Heart left ventricle (tissue), 16 donors: ENCODE measurements at regions not wholly inside any gene's neighbourhood (a gene's known extent, or its start where the extent isn't known, plus 50 kb on each side); places are given as distances from the start of the nearest gene placed in this dataset.
A peak's percentile ranks its signal among the peaks of the same experiment; 100 is the strongest.

ENCODE experiments used
- ATAC-seq, 4 donors: fragments of 200-7000 bp; cut with Tn5 transposase; one replicate each; pipeline ENCODE4 v1.9.1; 2020 to 2022; ENCODE audit warnings: moderate library complexity in 4 of 4, mild to moderate bottlenecking in 3 of 4, moderate number of reproducible peaks in 1 of 4
- DNase-seq, 5 donors: peaks; one replicate each; pipeline ENCODE4 v3.0.0-alpha.2; 2020
- H3K27ac ChIP-seq, 12 donors: fragments of 200-600 bp; sonication (generic) in 4 of 12; one replicate each; pipeline versions ENCODE4 v1.5.0 to v1.8.0; 2016 to 2022; ENCODE audit warnings: mild to moderate bottlenecking in 2 of 12
- H3K27me3 ChIP-seq, 9 donors: fragments of 200-600 bp; sonication (generic) in 2 of 9; one replicate each; pipeline versions ENCODE4 v1.5.1 to v1.8.0; 2016 to 2022; ENCODE audit warnings: mild to moderate bottlenecking in 3 of 9
- H3K36me3 ChIP-seq, 9 donors: fragments of 200-600 bp; sonication (generic) in 2 of 9; one replicate each; pipeline versions ENCODE4 v1.5.0 to v1.8.0; 2018 to 2022; ENCODE audit warnings: mild to moderate bottlenecking in 2 of 9
- H3K4me1 ChIP-seq, 12 donors: fragments of 200-600 bp; sonication (generic) in 4 of 12; one replicate each; pipeline versions ENCODE4 v1.5.0 to v1.8.0; 2016 to 2022; ENCODE audit warnings: mild to moderate bottlenecking in 3 of 12
- H3K4me3 ChIP-seq, 12 donors: fragments of 200-600 bp; sonication (generic) in 4 of 12; one replicate each; pipeline versions ENCODE4 v1.5.0 to v1.8.0; 2017 to 2022; ENCODE audit warnings: mild to moderate bottlenecking in 9 of 12, moderate library complexity in 4 of 12
- H3K9me3 ChIP-seq, 12 donors: fragments of 200-600 bp; sonication (generic) in 4 of 12; one replicate each; pipeline versions ENCODE4 v1.5.0 to v1.8.0; 2016 to 2022; ENCODE audit warnings: mild to moderate bottlenecking in 1 of 12
- POLR2A ChIP-seq, 2 donors: fragments of 450-650 bp; IDR thresholded peaks; one replicate each; pipeline ENCODE4 v1.6.1; 2017; ENCODE audit warnings: antibody characterized with exemption in 2 of 2, mild to moderate bottlenecking in 2 of 2, moderate library complexity in 2 of 2
- WGBS, 4 donors: extraction: QIAGEN DNeasy Blood & Tissue Kit in 2 of 4; methylation state at CpG; one replicate each; pipeline versions ENCODE4 v1.1.5 to v1.1.7; 2013 to 2018; 5-methylcytosine and 5-hydroxymethylcytosine counted together
- intact Hi-C, 10 donors: fragments of 100-400 bp; cut with DNase I; formaldehyde crosslinking; loops; one replicate each; pipeline versions ENCODE4 v1.11.1 to v1.14.2; 2022
- TF ChIP-seq, protein P1 (sequence below), 12 donors: fragments of 200-600 bp; sonication (generic) in 4 of 12; IDR thresholded peaks; one replicate each; pipeline versions ENCODE4 v1.5.0 to v1.8.0; 2018 to 2022; ENCODE audit warnings: antibody characterized with exemption in 12 of 12, mild to moderate bottlenecking in 5 of 12
- donor health status: ischemic (EF 13 %, LVEDD 7.1; RV severe dilation, severe dysfunction).
- donor health status: healthy with polysubstance abuse.
- donor health status: DM: no; HTN: yes; CAD: no.
- donor health status: DM: no; HTN: no; CAD: no.
- donor health status: ischemic (EF 25% LVEDD 6.9; RV normal size, moderate dysfunction).
- donor health status: ischemic (EF 25% LVEDD 5.7; RV mildly dilated, moderate dysfunction).
- donor health status: healthy.
- donor health status: DM: yes; HTN: yes; CAD: no.
- donor health status: ischemic (EF 35%, LVEDD 5.7; RV mildly dilated, moderate dysfunction).
- donor health status: nonischemic (EF 11% LVEDD 7.7; RV severe dilation, severe dysfunction).
- donor health status: DM: yes; HTN: yes; CAD: no.
- donor health status: PGD.
- donor health status: ischemic (EF 29% LVEDD 5.4; RV normal size, mild dysfunction).
- donor health status: nonischemic (EF 23%, LVEDD 6.1; RV moderate dilation, normal function).

DNA sequence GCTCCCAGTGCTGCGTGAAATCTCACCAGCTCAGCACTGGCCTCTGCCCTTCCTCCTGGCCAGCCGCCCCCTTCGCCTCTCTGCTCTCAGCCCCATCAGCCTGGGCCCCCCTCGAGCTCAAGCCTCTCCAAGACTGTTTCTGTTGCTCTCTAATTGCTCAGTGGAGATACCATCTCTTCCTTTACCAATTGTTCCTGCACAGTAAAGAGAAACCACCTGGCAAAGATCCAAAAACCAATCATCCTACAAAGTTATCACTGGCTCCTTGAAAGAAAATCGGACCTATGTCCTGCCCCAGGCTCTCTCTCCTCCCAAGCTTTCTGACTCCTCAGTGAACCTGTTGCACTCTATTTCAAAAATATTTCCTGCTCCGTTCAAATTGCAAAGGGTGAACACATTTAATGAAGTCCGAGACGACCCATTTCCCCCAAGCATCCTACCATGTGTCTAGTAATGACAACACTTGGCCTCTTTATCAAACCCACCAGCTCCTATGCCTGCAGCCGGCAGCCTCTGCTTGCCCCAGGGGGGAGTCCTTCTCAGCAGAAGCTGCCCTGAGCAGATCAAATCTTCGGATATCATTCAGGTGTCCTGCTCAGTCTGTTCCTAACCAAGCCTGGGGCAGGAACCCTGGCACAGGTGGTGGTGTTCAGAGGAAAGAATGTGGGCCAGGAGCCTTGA lies 53.7 kb upstream of the FAM174B start:
- no peak overlapping the region for H3K27ac ChIP-seq
- no peaks in the 10 kb centered on the region for H3K36me3 ChIP-seq
- no peak for DNase-seq
- 65 to 71% (median 67%) methylated on average over 9 to 10 of the region's 10 CpGs for WGBS, 4 donors
- H3K9me3 ChIP-seq, result no peaks in the 10 kb centered on the region
- peaks cover 0 to 3% (median 0%) of the 10 kb centered on the region in 9 donors for H3K27me3 ChIP-seq
- ATAC-seq, result no peak
- H3K4me3 ChIP-seq, result no peak overlapping the region
- H3K4me1 ChIP-seq, result peaks cover 0 to 5% (median 0%) of the 10 kb centered on the region in 12 donors
- no peak for TF ChIP-seq POLR2A (IDR thresholded peaks at IDR 0.05)
- TF ChIP-seq, protein P1, sequence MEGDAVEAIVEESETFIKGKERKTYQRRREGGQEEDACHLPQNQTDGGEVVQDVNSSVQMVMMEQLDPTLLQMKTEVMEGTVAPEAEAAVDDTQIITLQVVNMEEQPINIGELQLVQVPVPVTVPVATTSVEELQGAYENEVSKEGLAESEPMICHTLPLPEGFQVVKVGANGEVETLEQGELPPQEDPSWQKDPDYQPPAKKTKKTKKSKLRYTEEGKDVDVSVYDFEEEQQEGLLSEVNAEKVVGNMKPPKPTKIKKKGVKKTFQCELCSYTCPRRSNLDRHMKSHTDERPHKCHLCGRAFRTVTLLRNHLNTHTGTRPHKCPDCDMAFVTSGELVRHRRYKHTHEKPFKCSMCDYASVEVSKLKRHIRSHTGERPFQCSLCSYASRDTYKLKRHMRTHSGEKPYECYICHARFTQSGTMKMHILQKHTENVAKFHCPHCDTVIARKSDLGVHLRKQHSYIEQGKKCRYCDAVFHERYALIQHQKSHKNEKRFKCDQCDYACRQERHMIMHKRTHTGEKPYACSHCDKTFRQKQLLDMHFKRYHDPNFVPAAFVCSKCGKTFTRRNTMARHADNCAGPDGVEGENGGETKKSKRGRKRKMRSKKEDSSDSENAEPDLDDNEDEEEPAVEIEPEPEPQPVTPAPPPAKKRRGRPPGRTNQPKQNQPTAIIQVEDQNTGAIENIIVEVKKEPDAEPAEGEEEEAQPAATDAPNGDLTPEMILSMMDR (IDR thresholded peaks at IDR 0.05), result no peak
- intact Hi-C loops, result loop anchor here in 1 of 10 donors (10.0 kb wide), 1 partner anchor 614 kb away; no protein-coding TSS in a partner anchor

DNA sequence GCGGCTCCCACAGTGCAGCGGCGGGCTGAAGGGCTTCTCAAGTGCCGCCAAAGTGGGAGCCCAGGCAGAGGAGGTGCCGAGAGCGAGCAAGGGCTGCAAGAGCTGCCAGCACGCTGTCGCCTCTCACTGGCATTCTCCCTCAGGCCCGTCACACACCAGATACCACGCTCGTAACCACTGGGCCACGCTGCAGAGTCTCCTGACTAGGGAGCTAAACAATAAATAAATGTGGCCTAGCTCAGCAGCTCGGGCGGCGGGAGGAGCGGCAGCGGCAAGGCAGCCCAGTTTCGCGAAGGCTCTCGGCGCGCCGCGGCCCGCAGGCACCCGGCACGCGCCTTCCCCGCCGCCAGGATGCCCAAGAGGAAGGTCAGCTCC lies 55.9 kb upstream of the FAM174B start:
- H3K9me3 ChIP-seq, result no peaks in the 10 kb centered on the region
- H3K4me1 ChIP-seq, result peaks cover 0 to 9% (median 4%) of the 10 kb centered on the region in 12 donors
- H3K27me3 ChIP-seq, result peaks cover 0 to 5% (median 0%) of the 10 kb centered on the region in 9 donors
- intact Hi-C loops, result loop anchor here in 6 of 10 donors (10.0 kb wide), 3 partner anchors 317 to 1407 kb away; partner anchors contain the start of gene ST8SIA2 (in 1 of the 6)
- 91 to 95% (median 93%) methylated on average over 18 to 30 of the region's 30 CpGs for WGBS, 4 donors
- H3K27ac ChIP-seq, result no peak overlapping the region
- ATAC-seq, result no peak
- TF ChIP-seq, protein P1 (IDR thresholded peaks at IDR 0.05), result no peak
- TF ChIP-seq POLR2A (IDR thresholded peaks at IDR 0.05), result no peak
- H3K4me3 ChIP-seq, result no peak overlapping the region
- DNase-seq, result peak in 1 of 5 donors; percentile 28
- no peaks in the 10 kb centered on the region for H3K36me3 ChIP-seq

DNA sequence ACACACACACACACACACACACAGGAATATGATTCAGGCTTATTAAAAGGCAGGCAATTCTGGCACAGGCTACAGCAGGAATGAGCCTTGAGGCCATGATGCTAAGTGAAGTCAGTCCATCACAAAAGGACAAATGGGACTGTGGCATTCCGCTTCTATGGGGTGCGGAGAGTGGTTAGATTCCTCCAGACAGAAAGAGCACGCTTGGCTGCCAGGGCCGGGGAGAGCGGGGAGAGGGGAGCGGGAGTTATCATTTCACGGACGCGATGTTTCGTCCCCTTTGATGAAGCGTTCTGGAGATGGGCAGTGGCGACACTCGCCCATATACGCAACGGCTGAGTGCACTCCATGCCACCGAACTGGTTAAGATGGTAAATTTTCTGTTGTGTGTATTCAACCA lies 58.5 kb upstream of the FAM174B start:
- TF ChIP-seq, protein P1 (IDR thresholded peaks at IDR 0.05), result no peak
- TF ChIP-seq POLR2A (IDR thresholded peaks at IDR 0.05), result no peak
- intact Hi-C loops, result loop anchor here in 8 of 10 donors (1.0 to 10.0 kb wide), 6 partner anchors 191 to 1409 kb away; partner anchors contain the start of gene ST8SIA2 (in 1 of the 8)
- Histone ChIP-seq H3K27me3 (peaks cover 0 to 5% (median 0%) of the 10 kb centered on the region in 9 donors), H3K27ac (peak overlapping the region; percentile 17 to 86 (median 59)), H3K36me3 (no peaks in the 10 kb centered on the region), H3K4me3 (peak overlapping the region; percentile 33 to 74 (median 62)), H3K4me1 (peaks cover 0 to 9% (median 4%) of the 10 kb centered on the region in 12 donors), H3K9me3 (peaks cover 0 to 8% (median 0%) of the 10 kb centered on the region in 12 donors)
- DNase-seq (peak in 2 of 5 donors; percentile 23 to 35), ATAC-seq (peak; percentile 44 to 56 (median 54))
- WGBS, 4 donors, result 3 to 4% (median 3%) methylated on average over 16 of the region's 16 CpGs
